Inflammatory macrophage treated with lipopolysaccharide for 1 hour (primary cell): ENCODE measurements at regions not wholly inside any gene's neighbourhood (a gene's known extent, or its start where the extent isn't known, plus 50 kb on each side); places are given as distances from the start of the nearest gene placed in this dataset.

Experiments used
- DNase-seq, 2 donors: peaks; one replicate each; pipeline ENCODE4 v3.0.0-alpha.2; 2020 to 2022

GRCh38 chr5:5929291-5930020, 448.9 kb downstream of the MED10 start:
- DNase-seq: no peak

GRCh38 chr5:5925191-5925590, 453.2 kb downstream of the MED10 start:
- DNase-seq: no peak

GRCh38 chr5:5919411-5919810, 458.9 kb downstream of the MED10 start:
- no peak for DNase-seq

GRCh38 chr5:5906778-5907177, 471.6 kb downstream of the MED10 start:
- DNase-seq: no peak

GRCh38 chr5:5905186-5905585, 473.2 kb downstream of the MED10 start:
- no peak for DNase-seq

GRCh38 chr5:5904113-5904512, 474.2 kb downstream of the MED10 start:
- DNase-seq: no peak

GRCh38 chr5:5902678-5903646, 475.4 kb downstream of the MED10 start:
- no peak for DNase-seq

- DNase-seq: no peak
Measured at GRCh38 chr5:5900350-5900749, 477.9 kb downstream of the ICE1 start.

- no peak for DNase-seq
Measured at GRCh38 chr5:5899716-5900115, 477.2 kb downstream of the ICE1 start.

GRCh38 chr5:5888284-5888683, 465.8 kb downstream of the ICE1 start:
- DNase-seq: no peak

- no peak for DNase-seq
Measured at GRCh38 chr5:5887833-5888232, 465.4 kb downstream of the ICE1 start.

GRCh38 chr5:5886812-5887486, 464.5 kb downstream of the ICE1 start:
- DNase-seq: no peak

GRCh38 chr5:5886353-5886752, 463.9 kb downstream of the ICE1 start:
- no peak for DNase-seq

GRCh38 chr5:5885782-5886181, 463.3 kb downstream of the ICE1 start:
- DNase-seq: no peak

- no peak for DNase-seq
Measured at GRCh38 chr5:5884593-5884992, 462.1 kb downstream of the ICE1 start.

GRCh38 chr5:5883562-5883961, 461.1 kb downstream of the ICE1 start:
- no peak for DNase-seq

- DNase-seq: no peak
Measured at GRCh38 chr5:5883146-5883545, 460.7 kb downstream of the ICE1 start.

GRCh38 chr5:5882706-5883105, 460.2 kb downstream of the ICE1 start:
- no peak for DNase-seq

GRCh38 chr5:5881294-5881693, 458.8 kb downstream of the ICE1 start:
- DNase-seq: no peak

GRCh38 chr5:5880077-5880763, 457.7 kb downstream of the ICE1 start:
- DNase-seq: no peak

- DNase-seq: no peak
Measured at GRCh38 chr5:5857396-5857795, 434.9 kb downstream of the ICE1 start.

GRCh38 chr5:5854087-5854486, 431.6 kb downstream of the ICE1 start:
- DNase-seq: no peak

GRCh38 chr5:5838493-5838892, 416.0 kb downstream of the ICE1 start:
- DNase-seq: no peak
